ENCODE measurements at regions not wholly inside any gene's neighbourhood (a gene's known extent, or its start where the extent isn't known, plus 50 kb on each side); places are given as distances from the start of the nearest gene placed in this dataset.

DNA sequence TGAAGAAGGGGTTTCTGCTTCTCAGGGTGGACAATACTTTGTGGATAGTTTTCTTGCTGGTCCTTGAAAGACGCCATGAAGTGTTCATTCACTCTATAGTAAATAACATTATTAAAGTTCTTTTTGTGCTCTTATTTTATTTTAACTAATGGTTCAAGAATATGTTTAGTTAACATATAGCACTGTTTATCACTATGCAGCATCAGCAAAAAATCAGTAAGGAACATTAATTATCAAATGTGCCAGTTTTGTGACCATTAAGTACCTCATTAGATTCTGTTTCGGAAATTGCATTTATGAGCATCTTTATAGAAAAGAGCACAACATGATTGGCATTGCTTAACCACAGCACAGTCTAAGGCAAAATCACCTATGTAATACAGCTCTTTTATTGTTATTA, 385.6 kb downstream of the LMO4 start:
- ChIA-PET CTCF (ENCODE audit: partially characterized antibody) (no interaction called here), POLR2A (ENCODE audit: partially characterized antibody) (no interaction called here)
- H3K4me1 Mint-ChIP-seq = no peaks in the 10 kb centered on the region
- no peaks in the 10 kb centered on the region for H3K36me3 Mint-ChIP-seq
- no peak overlapping the region for H3K27ac Mint-ChIP-seq
- H3K4me1 ChIP-seq (ENCODE audit: insufficient read depth, low read length) = no peaks in the 10 kb centered on the region
- no peaks in the 10 kb centered on the region for H3K9me3 ChIP-seq (ENCODE audit: control insufficient read depth in 1 of 2, low read length in 2 of 2)
- no peak for DNase-seq
- intact Hi-C loops (cut with micrococcal nuclease) = no loop called here
- H3K9me3 Mint-ChIP-seq = no peaks in the 10 kb centered on the region
- no peak overlapping the region for H3K4me3 Mint-ChIP-seq
- no peaks in the 10 kb centered on the region for H3K27me3 ChIP-seq (ENCODE audit: insufficient read depth, low read length)
- H3K27ac ChIP-seq (ENCODE audit: low read depth, low read length) = no peak overlapping the region
- H3K27me3 Mint-ChIP-seq = peaks cover 5 to 6% of the 10 kb centered on the region in 2 donors
- no peak overlapping the region for H3K4me3 ChIP-seq (ENCODE audit: low read length in 2 of 2)
- no peaks in the 10 kb centered on the region for H3K36me3 ChIP-seq (ENCODE audit: insufficient read depth, low read length)

DNA sequence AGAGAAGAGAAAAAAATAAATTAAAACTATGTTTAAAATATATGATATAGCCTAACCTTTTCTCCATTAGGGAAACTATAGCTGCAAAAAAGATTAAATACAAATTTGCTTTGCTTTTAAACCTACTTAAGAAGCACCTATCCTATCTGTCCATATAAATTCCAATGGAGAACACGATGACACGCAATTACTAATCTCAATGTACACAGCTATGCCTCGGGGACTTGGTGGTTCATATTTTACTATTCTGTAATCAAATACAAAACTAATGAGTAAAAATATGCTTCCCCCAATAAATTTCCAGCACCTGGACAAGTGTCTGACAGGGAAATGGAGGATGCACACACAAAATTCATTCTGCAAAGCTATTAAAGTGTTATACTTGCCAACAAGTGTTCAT, 386.4 kb downstream of the LMO4 start:
- H3K27ac Mint-ChIP-seq = no peak overlapping the region
- H3K4me1 ChIP-seq (ENCODE audit: insufficient read depth, low read length) = no peaks in the 10 kb centered on the region
- H3K27ac ChIP-seq (ENCODE audit: low read depth, low read length) = no peak overlapping the region
- no peak overlapping the region for H3K4me3 ChIP-seq (ENCODE audit: low read length in 2 of 2)
- no peaks in the 10 kb centered on the region for H3K9me3 Mint-ChIP-seq
- H3K4me3 Mint-ChIP-seq = no peak overlapping the region
- no peaks in the 10 kb centered on the region for H3K9me3 ChIP-seq (ENCODE audit: control insufficient read depth in 1 of 2, low read length in 2 of 2)
- DNase-seq = no peak
- POLR2A ChIA-PET (ENCODE audit: partially characterized antibody) = no interaction called here
- no peaks in the 10 kb centered on the region for H3K36me3 Mint-ChIP-seq
- peaks cover 4 to 5% of the 10 kb centered on the region in 2 donors for H3K27me3 Mint-ChIP-seq
- no peaks in the 10 kb centered on the region for H3K27me3 ChIP-seq (ENCODE audit: insufficient read depth, low read length)
- intact Hi-C loops (cut with micrococcal nuclease) = no loop called here
- H3K36me3 ChIP-seq (ENCODE audit: insufficient read depth, low read length) = no peaks in the 10 kb centered on the region
- CTCF ChIA-PET (ENCODE audit: partially characterized antibody) = no interaction called here
- H3K4me1 Mint-ChIP-seq = no peaks in the 10 kb centered on the region

DNA sequence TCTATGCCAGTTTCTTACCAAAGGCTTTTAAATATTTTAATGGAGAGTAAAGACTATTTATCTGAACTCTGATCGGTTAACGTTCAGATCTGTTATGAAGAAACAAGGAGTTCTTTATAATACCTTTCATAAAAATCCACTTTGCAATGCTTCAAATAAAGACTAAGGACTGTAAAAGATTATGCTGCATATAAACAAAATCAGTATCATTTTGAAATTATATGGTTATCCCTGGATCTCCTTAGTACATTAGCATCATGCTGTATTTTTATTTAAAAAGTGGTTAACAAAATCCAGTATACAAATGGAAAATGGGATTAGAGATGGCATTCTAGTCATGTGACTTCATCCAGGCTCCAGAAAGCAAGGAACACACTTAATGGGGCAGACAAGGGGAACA, 386.8 kb downstream of the LMO4 start:
- Histone ChIP-seq H3K27ac (ENCODE audit: low read depth, low read length) (no peak overlapping the region), H3K4me1 (ENCODE audit: insufficient read depth, low read length) (no peaks in the 10 kb centered on the region), H3K4me3 (ENCODE audit: low read length in 2 of 2) (no peak overlapping the region), H3K9me3 (ENCODE audit: control insufficient read depth in 1 of 2, low read length in 2 of 2) (no peaks in the 10 kb centered on the region), H3K27me3 (ENCODE audit: insufficient read depth, low read length) (no peaks in the 10 kb centered on the region), H3K36me3 (ENCODE audit: insufficient read depth, low read length) (no peaks in the 10 kb centered on the region)
- ChIA-PET POLR2A (ENCODE audit: partially characterized antibody) (no interaction called here), CTCF (ENCODE audit: partially characterized antibody) (no interaction called here)
- Mint-ChIP-seq H3K36me3 (no peaks in the 10 kb centered on the region), H3K27me3 (peaks cover 4% of the 10 kb centered on the region in 2 donors), H3K4me1 (no peaks in the 10 kb centered on the region), H3K27ac (no peak overlapping the region), H3K4me3 (no peak overlapping the region), H3K9me3 (no peaks in the 10 kb centered on the region)
- no peak for DNase-seq
- intact Hi-C loops (cut with micrococcal nuclease) = no loop called here

DNA sequence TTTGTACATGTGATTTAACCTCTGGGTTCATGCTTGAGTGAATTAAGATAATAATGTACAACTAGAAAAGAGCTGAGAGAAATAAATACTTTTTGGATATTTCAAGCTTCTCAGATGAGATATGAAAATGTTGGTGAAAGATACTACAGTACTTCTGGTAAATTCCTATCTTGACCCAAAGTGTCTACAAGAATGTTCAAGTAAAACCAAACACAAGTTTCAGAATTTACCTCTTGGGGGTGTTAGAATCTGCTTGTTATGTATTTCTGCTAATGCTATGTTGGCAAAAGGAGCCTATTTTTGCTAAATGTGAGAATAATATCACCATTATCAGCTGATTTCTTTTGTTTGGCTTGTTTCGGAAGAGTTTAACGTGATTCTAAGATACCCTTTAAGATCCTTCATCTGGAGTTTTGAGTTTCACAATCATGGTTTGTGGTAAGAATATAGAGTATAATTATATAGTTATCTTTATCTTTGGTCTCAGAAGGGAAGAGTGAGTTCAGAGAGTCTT, 388.5 kb downstream of the LMO4 start:
- no peak overlapping the region for H3K4me3 Mint-ChIP-seq
- no peak overlapping the region for H3K27ac Mint-ChIP-seq
- peaks cover 3 to 4% of the 10 kb centered on the region in 2 donors for H3K27me3 Mint-ChIP-seq
- no peaks in the 10 kb centered on the region for H3K36me3 ChIP-seq (ENCODE audit: insufficient read depth, low read length)
- intact Hi-C loops (cut with micrococcal nuclease) = no loop called here
- H3K9me3 Mint-ChIP-seq = no peaks in the 10 kb centered on the region
- ChIA-PET POLR2A (ENCODE audit: partially characterized antibody) (no interaction called here), CTCF (ENCODE audit: partially characterized antibody) (no interaction called here)
- H3K4me1 Mint-ChIP-seq = no peaks in the 10 kb centered on the region
- no peaks in the 10 kb centered on the region for H3K9me3 ChIP-seq (ENCODE audit: control insufficient read depth in 1 of 2, low read length in 2 of 2)
- no peak overlapping the region for H3K4me3 ChIP-seq (ENCODE audit: low read length in 2 of 2)
- no peaks in the 10 kb centered on the region for H3K36me3 Mint-ChIP-seq
- DNase-seq = no peak
- H3K27me3 ChIP-seq (ENCODE audit: insufficient read depth, low read length) = no peaks in the 10 kb centered on the region
- no peak overlapping the region for H3K27ac ChIP-seq (ENCODE audit: low read depth, low read length)
- H3K4me1 ChIP-seq (ENCODE audit: insufficient read depth, low read length) = no peaks in the 10 kb centered on the region

DNA sequence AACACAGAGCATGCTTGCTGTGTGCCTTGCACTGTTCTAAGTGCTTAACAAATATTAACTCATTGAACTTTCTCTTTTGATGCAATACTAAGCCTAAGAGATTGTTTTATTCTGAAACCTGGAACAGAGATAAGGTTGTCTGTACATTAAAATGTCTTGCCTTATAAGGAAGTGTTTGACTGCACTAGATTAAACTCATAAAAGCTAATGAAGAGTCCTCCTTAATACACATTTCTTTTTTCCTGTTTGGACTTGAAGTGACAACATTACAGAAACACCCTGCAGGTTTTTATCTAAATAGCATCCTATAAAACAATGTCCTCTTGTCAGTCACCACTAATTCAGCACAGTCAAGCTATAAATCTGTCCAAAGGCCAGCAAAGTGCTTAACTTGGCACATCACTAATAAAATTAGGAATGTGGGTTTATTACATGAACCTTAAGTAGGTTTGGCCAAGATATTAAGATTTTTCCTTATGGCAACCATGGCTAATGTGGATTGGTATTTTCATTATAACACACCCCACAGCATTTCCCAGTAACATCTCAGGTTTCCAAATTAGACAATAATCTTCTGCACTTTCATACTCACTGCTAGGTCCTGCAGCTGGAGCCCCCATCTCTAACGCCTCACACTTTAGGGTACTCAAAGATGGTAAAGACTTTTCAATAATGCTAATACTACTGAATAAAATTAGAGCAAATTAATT, 389.7 kb downstream of the LMO4 start:
- no peak overlapping the region for H3K27ac ChIP-seq (ENCODE audit: low read depth, low read length)
- intact Hi-C loops (cut with micrococcal nuclease) = no loop called here
- H3K27me3 ChIP-seq (ENCODE audit: insufficient read depth, low read length) = no peaks in the 10 kb centered on the region
- H3K4me1 ChIP-seq (ENCODE audit: insufficient read depth, low read length) = no peaks in the 10 kb centered on the region
- Mint-ChIP-seq H3K4me1 (no peaks in the 10 kb centered on the region), H3K27me3 (peaks cover 3 to 4% of the 10 kb centered on the region in 2 donors), H3K9me3 (no peaks in the 10 kb centered on the region), H3K4me3 (no peak overlapping the region), H3K27ac (no peak overlapping the region), H3K36me3 (no peaks in the 10 kb centered on the region)
- DNase-seq = no peak
- no peak overlapping the region for H3K4me3 ChIP-seq (ENCODE audit: low read length in 2 of 2)
- no peaks in the 10 kb centered on the region for H3K9me3 ChIP-seq (ENCODE audit: control insufficient read depth in 1 of 2, low read length in 2 of 2)
- H3K36me3 ChIP-seq (ENCODE audit: insufficient read depth, low read length) = no peaks in the 10 kb centered on the region
- ChIA-PET CTCF (ENCODE audit: partially characterized antibody) (no interaction called here), POLR2A (ENCODE audit: partially characterized antibody) (no interaction called here)

DNA sequence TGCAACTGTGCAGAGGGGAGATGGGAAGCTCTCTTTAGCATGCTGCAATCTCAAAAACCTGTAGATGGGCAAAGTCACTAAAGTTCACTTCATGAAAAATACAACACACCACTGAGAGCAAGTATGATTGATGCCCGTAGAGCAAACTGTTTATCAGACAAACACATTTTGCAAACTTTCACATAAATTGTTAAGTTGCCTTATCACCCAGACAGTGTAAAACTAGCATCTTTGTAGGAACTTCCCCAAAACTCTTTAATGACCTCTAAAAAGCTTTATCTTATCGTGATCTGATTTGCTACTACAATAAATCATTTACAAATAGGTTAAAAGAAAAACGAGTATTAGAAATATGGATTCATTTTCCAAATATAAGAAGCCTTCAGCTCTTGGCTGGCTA, 391.0 kb downstream of the LMO4 start:
- H3K4me1 Mint-ChIP-seq = no peaks in the 10 kb centered on the region
- H3K4me3 Mint-ChIP-seq = no peak overlapping the region
- intact Hi-C loops (cut with micrococcal nuclease) = no loop called here
- no peak for DNase-seq
- H3K9me3 Mint-ChIP-seq = no peaks in the 10 kb centered on the region
- no peaks in the 10 kb centered on the region for H3K36me3 Mint-ChIP-seq
- peaks cover 2 to 7% of the 10 kb centered on the region in 2 donors for H3K27me3 Mint-ChIP-seq
- no peak overlapping the region for H3K4me3 ChIP-seq (ENCODE audit: low read length in 2 of 2)
- POLR2A ChIA-PET (ENCODE audit: partially characterized antibody) = no interaction called here
- CTCF ChIA-PET (ENCODE audit: partially characterized antibody) = no interaction called here
- H3K27me3 ChIP-seq (ENCODE audit: insufficient read depth, low read length) = no peaks in the 10 kb centered on the region
- H3K4me1 ChIP-seq (ENCODE audit: insufficient read depth, low read length) = no peaks in the 10 kb centered on the region
- no peak overlapping the region for H3K27ac ChIP-seq (ENCODE audit: low read depth, low read length)
- no peaks in the 10 kb centered on the region for H3K36me3 ChIP-seq (ENCODE audit: insufficient read depth, low read length)
- no peak overlapping the region for H3K27ac Mint-ChIP-seq
- no peaks in the 10 kb centered on the region for H3K9me3 ChIP-seq (ENCODE audit: control insufficient read depth in 1 of 2, low read length in 2 of 2)

DNA sequence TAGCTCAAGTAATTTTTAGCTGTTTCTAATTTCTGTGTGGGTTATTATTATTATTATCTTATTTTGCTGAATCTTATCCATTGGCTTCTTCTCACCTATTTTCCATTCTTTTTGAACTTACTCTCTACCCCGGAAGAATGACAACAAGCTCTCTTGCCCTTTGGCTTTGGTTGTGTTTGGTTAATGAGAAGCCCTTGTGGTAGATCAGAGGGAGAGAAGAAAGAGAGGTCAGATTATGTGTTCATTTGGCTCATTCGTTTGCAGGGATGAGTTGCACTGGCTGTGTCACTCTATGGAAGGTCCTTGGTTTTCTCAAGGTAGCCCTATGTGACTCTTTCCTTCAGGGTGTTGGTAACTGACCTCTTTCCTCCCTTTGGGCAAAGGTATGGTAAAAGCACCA, 391.9 kb downstream of the LMO4 start:
- no peaks in the 10 kb centered on the region for H3K27me3 ChIP-seq (ENCODE audit: insufficient read depth, low read length)
- POLR2A ChIA-PET (ENCODE audit: partially characterized antibody) = no interaction called here

DNA sequence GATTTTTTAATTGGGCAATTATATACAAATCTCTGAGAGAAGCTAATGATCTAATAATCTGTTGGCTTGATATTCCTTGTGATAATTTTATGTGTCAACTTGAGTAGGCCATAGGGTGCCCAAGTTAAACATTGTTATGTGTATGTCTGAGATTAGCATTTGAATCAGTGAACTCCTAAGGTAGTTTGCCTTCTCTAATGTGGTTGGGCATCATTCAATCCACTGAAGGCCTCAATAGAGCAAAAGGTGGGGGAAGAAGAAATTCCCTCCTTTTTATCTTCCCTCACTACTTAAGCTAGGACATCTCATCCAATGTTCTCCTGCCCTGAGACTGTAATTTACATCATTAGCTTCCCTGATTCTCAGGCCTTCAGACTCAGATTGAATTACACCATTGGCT, 394.5 kb downstream of the LMO4 start:
- CTCF ChIA-PET (ENCODE audit: partially characterized antibody) = no interaction called here
- H3K4me3 Mint-ChIP-seq = no peak overlapping the region
- DNase-seq = no peak

More for the DNA sequence above, 391.9 kb downstream of the LMO4 start:
- H3K27me3 Mint-ChIP-seq = peaks cover 2 to 7% of the 10 kb centered on the region in 2 donors
- Histone ChIP-seq H3K9me3 (ENCODE audit: control insufficient read depth in 1 of 2, low read length in 2 of 2) (no peaks in the 10 kb centered on the region), H3K36me3 (ENCODE audit: insufficient read depth, low read length) (no peaks in the 10 kb centered on the region), H3K27ac (ENCODE audit: low read depth, low read length) (no peak overlapping the region), H3K4me3 (ENCODE audit: low read length in 2 of 2) (no peak overlapping the region), H3K4me1 (ENCODE audit: insufficient read depth, low read length) (no peaks in the 10 kb centered on the region)
- no peak overlapping the region for H3K4me3 Mint-ChIP-seq
- H3K36me3 Mint-ChIP-seq = no peaks in the 10 kb centered on the region
- no peak for DNase-seq
- CTCF ChIA-PET (ENCODE audit: partially characterized antibody) = no interaction called here
- no peak overlapping the region for H3K27ac Mint-ChIP-seq
- no peaks in the 10 kb centered on the region for H3K9me3 Mint-ChIP-seq
- intact Hi-C loops (cut with micrococcal nuclease) = no loop called here
- no peaks in the 10 kb centered on the region for H3K4me1 Mint-ChIP-seq

More for the DNA sequence above, 394.5 kb downstream of the LMO4 start:
- Histone ChIP-seq H3K4me1 (ENCODE audit: insufficient read depth, low read length) (no peaks in the 10 kb centered on the region), H3K36me3 (ENCODE audit: insufficient read depth, low read length) (no peaks in the 10 kb centered on the region), H3K27ac (ENCODE audit: low read depth, low read length) (no peak overlapping the region), H3K9me3 (ENCODE audit: control insufficient read depth in 1 of 2, low read length in 2 of 2) (no peaks in the 10 kb centered on the region), H3K27me3 (ENCODE audit: insufficient read depth, low read length) (no peaks in the 10 kb centered on the region), H3K4me3 (ENCODE audit: low read length in 2 of 2) (no peak overlapping the region)
- H3K27me3 Mint-ChIP-seq = peaks cover 2 to 4% of the 10 kb centered on the region in 2 donors
- POLR2A ChIA-PET (ENCODE audit: partially characterized antibody) = no interaction called here
- H3K4me1 Mint-ChIP-seq = no peaks in the 10 kb centered on the region
- intact Hi-C loops (cut with micrococcal nuclease) = no loop called here
- H3K9me3 Mint-ChIP-seq = no peaks in the 10 kb centered on the region
- H3K27ac Mint-ChIP-seq = no peak overlapping the region
- no peaks in the 10 kb centered on the region for H3K36me3 Mint-ChIP-seq

Data from CD4-positive, alpha-beta memory T cell (primary cell).